T-cell (primary cell): ENCODE measurements at regions not wholly inside any gene's neighbourhood (a gene's known extent, or its start where the extent isn't known, plus 50 kb on each side); places are given as distances from the start of the nearest gene placed in this dataset.

Experiments used
- ATAC-seq, 4 experiments: fragments of 200-7000 bp in 3 of 4; fragments of 150-1000 bp in 1 of 4; cut with Tn5 transposase; replicated peaks in 1 of 4; 1 replicate in 3 of 4; 2 replicates in 1 of 4; pipeline ENCODE4 v1.10.0; 2021; ENCODE audit warnings: moderate library complexity in 3 of 4, mild to moderate bottlenecking in 2 of 4, moderate number of reproducible peaks in 1 of 4
- CTCF ChIA-PET, 2 donors: fragments of 300-600 bp; sonication (Branson Sonifier 250); formaldehyde crosslinking; loops; one replicate each; lab custom pipeline; 2022; ENCODE audit warnings: antibody characterized with exemption in 2 of 2; lab: Charles Lee
- POLR2A ChIA-PET, 2 donors: fragments of 300-600 bp; sonication (Branson Sonifier 250); formaldehyde crosslinking; loops; one replicate each; lab custom pipeline; 2022; ENCODE audit warnings: antibody characterized with exemption in 2 of 2; lab: Charles Lee
- DNase-seq, 35 experiments: peaks; one replicate each; pipeline versions ENCODE4 v3.0.0 to v3.0.0-alpha.2; 2013 to 2023
- H3K27ac ChIP-seq: one replicate; pipeline ENCODE4 v1.5.1; 2013; ENCODE audit warnings: low read length
- H3K27me3 ChIP-seq, 2 experiments: replicated peaks in 1 of 2; 1 replicate in 1 of 2; 2 replicates in 1 of 2; pipeline versions ENCODE4 v1.6.1 to v1.7.0; 2013; ENCODE audit warnings: low read length in 1 of 2, mixed read lengths in 1 of 2; ENCODE audit not compliant: control insufficient read depth in 2 of 2, insufficient read depth in 2 of 2; ENCODE audit errors: extremely low read depth in 1 of 2
- H3K36me3 ChIP-seq, 2 donors: 1 replicate in 1 of 2; 2 replicates in 1 of 2; pipeline versions ENCODE4 v1.6.1 to v1.7.0; 2013; ENCODE audit warnings: low read length in 1 of 2; ENCODE audit not compliant: control insufficient read depth in 2 of 2, insufficient read depth in 1 of 2; ENCODE audit errors: extremely low read depth in 1 of 2
- H3K4me1 ChIP-seq, 2 experiments: 1 replicate in 1 of 2; 2 replicates in 1 of 2; pipeline versions ENCODE4 v1.6.1 to v1.7.0; 2013; ENCODE audit warnings: low read length in 2 of 2, mixed read lengths in 1 of 2; ENCODE audit not compliant: insufficient read depth in 2 of 2, control insufficient read depth in 1 of 2; ENCODE audit errors: extremely low read depth in 1 of 2
- H3K4me3 ChIP-seq, 2 donors: 1 replicate in 1 of 2; 2 replicates in 1 of 2; pipeline versions ENCODE4 v1.5.1 to v1.7.0; 2013; ENCODE audit warnings: mild to moderate bottlenecking in 2 of 2, low read length in 1 of 2, moderate library complexity in 1 of 2; ENCODE audit not compliant: control insufficient read depth in 1 of 2; ENCODE audit errors: extremely low read depth in 1 of 2
- H3K9me3 ChIP-seq: 2 replicates; pipeline ENCODE4 v1.7.0; 2013
- H3K27ac Mint-ChIP-seq, 2 donors: one replicate each; pipeline ENCODE4 v1.8.0; 2020 to 2021; ENCODE audit warnings: mild to moderate bottlenecking in 2 of 2, mixed read lengths in 2 of 2
- H3K27me3 Mint-ChIP-seq, 2 donors: one replicate each; pipeline ENCODE4 v1.8.0; 2021 to 2022; ENCODE audit warnings: mixed read lengths in 2 of 2
- H3K36me3 Mint-ChIP-seq: one replicate; pipeline ENCODE4 v1.8.0; 2021; ENCODE audit warnings: mixed read lengths
- H3K4me1 Mint-ChIP-seq, 3 donors: one replicate each; pipeline ENCODE4 v1.8.0; 2020 to 2022; ENCODE audit warnings: mixed read lengths in 3 of 3, mild to moderate bottlenecking in 1 of 3
- H3K4me3 Mint-ChIP-seq, 3 donors: one replicate each; pipeline ENCODE4 v1.8.0; 2020 to 2022; ENCODE audit warnings: mild to moderate bottlenecking in 3 of 3, mixed read lengths in 3 of 3, moderate library complexity in 3 of 3
- H3K9me3 Mint-ChIP-seq, 3 donors: one replicate each; pipeline ENCODE4 v1.8.0; 2020 to 2022; ENCODE audit warnings: mixed read lengths in 3 of 3
- WGBS: methylation state at CpG from one replicate; pipeline ENCODE4 v1.1.5; 2013; ENCODE audit warnings: missing lambda C conversion rate; ENCODE audit not compliant: insufficient coverage; 5-methylcytosine and 5-hydroxymethylcytosine counted together

DNA sequence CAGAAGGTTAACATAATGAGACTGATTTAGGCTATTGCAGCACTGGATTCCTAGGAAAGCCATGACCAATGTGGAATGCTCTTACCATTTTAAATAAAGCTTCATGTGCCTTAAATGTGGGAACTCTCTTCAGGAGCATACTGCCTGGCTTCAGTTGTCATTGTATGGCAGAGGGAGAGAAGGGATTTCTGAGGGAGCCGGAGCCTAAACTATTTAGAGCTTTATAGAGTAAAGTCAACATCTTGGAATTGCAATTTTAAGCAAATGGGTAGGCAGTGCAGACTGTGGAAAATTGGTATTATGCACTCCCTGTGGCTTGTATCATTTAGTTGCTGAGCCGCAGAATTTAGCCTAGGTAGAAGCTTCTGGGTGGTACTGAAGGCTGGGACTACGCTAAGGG, 2041.4 kb downstream of the PCDH9 start:
- Histone ChIP-seq H3K4me1 (no peaks in the 10 kb centered on the region), H3K4me3 (no peak overlapping the region), H3K36me3 (no peaks in the 10 kb centered on the region), H3K27me3 (no peaks in the 10 kb centered on the region), H3K27ac (no peak overlapping the region), H3K9me3 (no peaks in the 10 kb centered on the region)
- Mint-ChIP-seq H3K36me3 (no peaks in the 10 kb centered on the region), H3K9me3 (peaks cover 13 to 23% (median 17%) of the 10 kb centered on the region in 3 donors), H3K4me1 (no peaks in the 10 kb centered on the region), H3K4me3 (no peak overlapping the region), H3K27ac (no peak overlapping the region), H3K27me3 (no peaks in the 10 kb centered on the region)
- ATAC-seq (no peak), DNase-seq (no peak)
- POLR2A ChIA-PET = interaction anchor here in 1 of 2 donors (0.6 kb wide), 1 partner anchor 1016 kb away, joined by 3 read pairs; no protein-coding TSS in a partner anchor
- CTCF ChIA-PET = no interaction called here
- 40% methylated on average over 1 of the region's 3 CpGs for WGBS

DNA sequence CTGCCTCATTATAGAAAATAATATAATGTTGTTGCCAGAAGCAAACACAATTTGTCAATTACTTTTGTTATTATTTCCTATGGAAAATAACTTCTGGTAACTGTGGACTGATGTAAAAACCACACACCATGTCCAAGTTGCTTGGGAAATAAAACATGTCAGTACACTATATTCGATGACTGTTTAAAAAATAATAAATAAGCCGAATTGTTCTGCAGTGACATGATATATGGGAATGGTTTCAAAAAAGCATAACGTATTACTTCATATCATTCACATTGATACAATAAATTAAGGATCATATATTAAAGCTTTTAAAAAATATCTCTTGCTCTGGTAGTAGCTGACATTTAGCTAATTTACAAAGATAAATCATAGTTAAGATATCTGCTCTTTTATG, 2062.1 kb downstream of the PCDH9 start:
- H3K36me3 Mint-ChIP-seq = no peaks in the 10 kb centered on the region
- peaks cover 0 to 4% (median 3%) of the 10 kb centered on the region in 3 donors for H3K9me3 Mint-ChIP-seq
- no peaks in the 10 kb centered on the region for H3K4me1 Mint-ChIP-seq
- H3K4me3 ChIP-seq = no peak overlapping the region
- CTCF ChIA-PET = no interaction called here
- H3K27me3 Mint-ChIP-seq = no peaks in the 10 kb centered on the region
- POLR2A ChIA-PET = interaction anchor here in 1 of 2 donors (0.8 kb wide), 1 partner anchor 14 kb away, joined by 3 read pairs; no protein-coding TSS in a partner anchor
- no peaks in the 10 kb centered on the region for H3K4me1 ChIP-seq
- no peak for ATAC-seq
- H3K27ac Mint-ChIP-seq = no peak overlapping the region
- WGBS = no CpG with 5 or more reads among the region's 3 CpGs
- no peak for DNase-seq
- no peak overlapping the region for H3K4me3 Mint-ChIP-seq
- H3K27me3 ChIP-seq = no peaks in the 10 kb centered on the region
- H3K36me3 ChIP-seq = no peaks in the 10 kb centered on the region
- H3K9me3 ChIP-seq = no peaks in the 10 kb centered on the region
- H3K27ac ChIP-seq = no peak overlapping the region

DNA sequence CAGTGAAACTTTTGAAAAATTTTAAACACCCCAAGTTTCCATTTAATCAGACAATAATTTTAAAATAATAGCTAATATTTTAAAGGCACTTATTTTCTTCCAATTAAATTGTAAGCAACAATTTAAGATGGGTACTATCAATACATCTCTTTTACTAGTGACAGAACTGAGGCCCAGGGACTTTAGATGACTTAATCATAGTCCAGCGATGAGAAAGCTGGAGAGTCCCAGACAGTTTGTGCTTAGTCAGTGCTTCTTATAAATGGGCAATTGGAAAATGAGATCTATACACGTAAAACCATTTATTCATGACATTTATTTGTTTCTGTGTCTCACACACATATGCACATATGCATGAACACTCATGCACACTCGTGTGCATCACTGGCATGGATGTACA, 2063.5 kb downstream of the PCDH9 start:
- Histone ChIP-seq H3K9me3 (no peaks in the 10 kb centered on the region), H3K27ac (no peak overlapping the region), H3K36me3 (no peaks in the 10 kb centered on the region), H3K4me1 (no peaks in the 10 kb centered on the region), H3K4me3 (no peak overlapping the region), H3K27me3 (no peaks in the 10 kb centered on the region)
- POLR2A ChIA-PET = no interaction called here
- Mint-ChIP-seq H3K4me3 (no peak overlapping the region), H3K9me3 (peaks cover 0 to 8% (median 3%) of the 10 kb centered on the region in 3 donors), H3K4me1 (no peaks in the 10 kb centered on the region), H3K27ac (no peak overlapping the region), H3K27me3 (no peaks in the 10 kb centered on the region), H3K36me3 (no peaks in the 10 kb centered on the region)
- no peak for ATAC-seq
- DNase-seq = no peak
- CTCF ChIA-PET = interaction anchor here in 1 of 2 donors (0.5 kb wide), 1 partner anchor 1033 kb away, joined by 3 read pairs; no protein-coding TSS in a partner anchor
- WGBS = no CpG with 5 or more reads among the region's 3 CpGs

DNA sequence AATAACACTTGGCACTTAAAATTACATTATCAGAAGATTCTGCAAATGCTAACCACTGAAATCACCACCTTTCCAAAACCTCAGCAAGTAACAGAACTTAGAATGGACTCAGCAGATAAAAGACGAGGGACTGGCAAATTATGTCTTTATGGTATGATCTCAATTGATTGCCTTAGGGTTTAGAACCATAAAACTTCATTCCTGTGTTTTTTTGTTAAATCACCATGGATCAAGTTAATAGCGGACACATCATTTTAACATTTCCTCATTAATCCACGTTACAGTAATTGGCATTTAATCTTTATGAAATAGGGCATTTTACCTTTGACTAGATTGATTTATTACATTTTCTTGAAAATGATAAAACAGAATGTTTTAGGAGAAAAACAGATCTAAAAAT, 2070.3 kb downstream of the PCDH9 start:
- CTCF ChIA-PET = no interaction called here
- no peaks in the 10 kb centered on the region for H3K4me1 Mint-ChIP-seq
- POLR2A ChIA-PET = no interaction called here

DNA sequence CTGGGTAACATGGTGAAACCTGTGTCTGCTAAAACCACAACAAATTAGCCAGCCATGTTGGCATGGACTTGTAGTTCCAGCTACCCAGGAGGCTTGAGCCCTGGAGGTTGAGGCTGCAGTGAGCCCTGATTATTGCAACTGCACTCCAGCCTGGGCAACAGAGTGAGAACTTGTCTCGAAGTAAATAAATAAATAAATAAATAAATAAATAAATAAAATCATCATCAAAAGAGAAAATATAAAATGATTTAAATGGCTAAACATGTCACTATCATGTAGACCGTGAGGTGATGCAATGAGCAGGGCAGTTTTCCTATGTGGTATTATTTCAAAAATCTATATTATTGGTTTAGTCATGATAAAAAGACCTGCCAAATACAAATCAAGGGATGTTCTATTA, 2074.3 kb downstream of the PCDH9 start:
- H3K27ac ChIP-seq = no peak overlapping the region
- no peak for DNase-seq
- Mint-ChIP-seq H3K4me1 (no peaks in the 10 kb centered on the region), H3K9me3 (peaks cover 5 to 19% (median 18%) of the 10 kb centered on the region in 3 donors), H3K27me3 (no peaks in the 10 kb centered on the region), H3K36me3 (no peaks in the 10 kb centered on the region), H3K27ac (no peak overlapping the region), H3K4me3 (no peak overlapping the region)
- ChIA-PET CTCF (no interaction called here), POLR2A (no interaction called here)
- ATAC-seq = no peak
- H3K4me3 ChIP-seq = no peak overlapping the region
- WGBS = no CpG with 5 or more reads among the region's 2 CpGs
- H3K4me1 ChIP-seq = no peaks in the 10 kb centered on the region
- no peaks in the 10 kb centered on the region for H3K9me3 ChIP-seq
- no peaks in the 10 kb centered on the region for H3K27me3 ChIP-seq
- H3K36me3 ChIP-seq = no peaks in the 10 kb centered on the region

More for the DNA sequence above, 2070.3 kb downstream of the PCDH9 start:
- no peaks in the 10 kb centered on the region for H3K27me3 ChIP-seq
- no peaks in the 10 kb centered on the region for H3K9me3 ChIP-seq
- no peaks in the 10 kb centered on the region for H3K36me3 ChIP-seq
- H3K4me1 ChIP-seq = no peaks in the 10 kb centered on the region
- Mint-ChIP-seq H3K9me3 (peaks cover under 1 to 15% (median 9%) of the 10 kb centered on the region in 3 donors), H3K27ac (no peak overlapping the region), H3K27me3 (no peaks in the 10 kb centered on the region), H3K36me3 (no peaks in the 10 kb centered on the region), H3K4me3 (no peak overlapping the region)
- ATAC-seq (no peak), DNase-seq (no peak)
- no peak overlapping the region for H3K27ac ChIP-seq
- no peak overlapping the region for H3K4me3 ChIP-seq
- no CpG with 5 or more reads among the region's 3 CpGs for WGBS

DNA sequence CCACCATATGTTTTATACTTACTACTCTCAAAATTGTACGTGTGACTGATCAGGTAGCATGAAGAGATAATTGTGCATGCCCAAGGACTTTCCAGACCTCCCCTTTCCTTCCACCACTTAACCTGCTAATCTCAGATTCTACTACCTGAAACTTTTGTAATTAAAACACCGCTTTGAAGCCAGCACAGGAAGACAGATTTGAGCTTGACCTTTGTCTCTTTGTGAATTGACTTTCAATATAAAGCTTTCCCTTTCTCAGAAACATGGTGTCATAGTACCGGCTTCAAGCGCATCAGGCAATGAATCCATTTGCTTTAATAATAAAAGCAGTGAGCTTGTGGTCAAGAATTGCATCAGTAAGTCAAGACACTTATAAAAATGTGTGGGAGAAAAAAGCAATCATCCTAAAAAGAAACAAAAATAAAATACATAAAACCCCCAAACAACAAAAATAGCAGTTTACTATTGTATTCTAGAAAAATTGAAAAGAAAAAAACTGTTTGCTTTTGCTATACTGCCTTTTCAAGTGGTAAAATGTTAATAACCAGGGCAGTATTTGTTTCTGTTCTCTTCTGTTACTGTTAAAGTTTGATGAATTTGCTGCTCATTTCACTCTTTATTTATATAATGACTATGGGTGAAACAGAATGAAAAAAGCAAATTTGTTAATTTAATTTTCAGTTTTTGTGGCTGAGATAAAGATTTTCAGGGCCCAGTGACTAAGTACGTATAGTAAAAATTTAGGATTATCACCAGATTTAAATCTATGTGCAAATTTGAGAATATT, 2075.3 kb downstream of the PCDH9 start:
- 86% methylated on average over 1 of the region's 5 CpGs for WGBS
- H3K4me3 ChIP-seq = no peak overlapping the region
- DNase-seq (no peak), ATAC-seq (no peak)
- Mint-ChIP-seq H3K9me3 (peaks cover 5 to 19% (median 14%) of the 10 kb centered on the region in 3 donors), H3K27me3 (no peaks in the 10 kb centered on the region), H3K27ac (no peak overlapping the region), H3K36me3 (no peaks in the 10 kb centered on the region), H3K4me3 (no peak overlapping the region), H3K4me1 (no peaks in the 10 kb centered on the region)
- CTCF ChIA-PET = interaction anchor here in 1 of 2 donors (0.8 kb wide), 1 partner anchor 10 kb away, joined by 3 read pairs; no protein-coding TSS in a partner anchor
- H3K27ac ChIP-seq = no peak overlapping the region
- POLR2A ChIA-PET = no interaction called here
- no peaks in the 10 kb centered on the region for H3K27me3 ChIP-seq
- H3K4me1 ChIP-seq = no peaks in the 10 kb centered on the region
- no peaks in the 10 kb centered on the region for H3K36me3 ChIP-seq
- no peaks in the 10 kb centered on the region for H3K9me3 ChIP-seq
